HG03457 (cell line): ENCODE measurements at regions not wholly inside any gene's neighbourhood (a gene's known extent, or its start where the extent isn't known, plus 50 kb on each side); places are given as distances from the start of the nearest gene placed in this dataset.

Source experiments
- ATAC-seq: cut with Tn5 transposase; IDR thresholded peaks from one replicate; pipeline ENCODE4 v1.9.1; 2021; ENCODE audit warnings: moderate number of reproducible peaks; ENCODE audit not compliant: unreplicated experiment

GRCh38 chr6:134744301-134744700 is 205.6 kb downstream of the ALDH8A1 start:
- ATAC-seq: no peak

GRCh38 chr6:134741200-134741536 is 208.7 kb downstream of the ALDH8A1 start:
- ATAC-seq: no peak

- ATAC-seq: no peak
These were observed 209.3 kb downstream of the ALDH8A1 start for GRCh38 chr6:134740473-134741199.

GRCh38 chr6:134740027-134740373 is 209.9 kb downstream of the ALDH8A1 start:
- no peak for ATAC-seq

- ATAC-seq: no peak
These were observed 210.4 kb downstream of the ALDH8A1 start for GRCh38 chr6:134739299-134740026.

GRCh38 chr6:134738211-134738885 is 211.6 kb downstream of the ALDH8A1 start:
- ATAC-seq: no peak

GRCh38 chr6:134735461-134735860 is 214.4 kb downstream of the ALDH8A1 start:
- ATAC-seq: no peak

- ATAC-seq: no peak
These were observed 215.5 kb downstream of the ALDH8A1 start for GRCh38 chr6:134734312-134734869.

- no peak for ATAC-seq
These were observed 216.1 kb downstream of the ALDH8A1 start for GRCh38 chr6:134733801-134734200.

- ATAC-seq: no peak
These were observed 217.1 kb downstream of the ALDH8A1 start for GRCh38 chr6:134732763-134733162.

GRCh38 chr6:134731615-134732014 is 218.3 kb downstream of the ALDH8A1 start:
- no peak for ATAC-seq

GRCh38 chr6:134730013-134730412 is 219.9 kb downstream of the ALDH8A1 start:
- ATAC-seq: no peak

GRCh38 chr6:134729561-134729960 is 220.3 kb downstream of the ALDH8A1 start:
- no peak for ATAC-seq

- ATAC-seq: no peak
These were observed 222.8 kb downstream of the ALDH8A1 start for GRCh38 chr6:134727081-134727480.

GRCh38 chr6:134725590-134725989 is 224.3 kb downstream of the ALDH8A1 start:
- ATAC-seq: no peak

GRCh38 chr6:134724771-134725340 is 225.0 kb downstream of the ALDH8A1 start:
- no peak for ATAC-seq

- ATAC-seq: no peak
These were observed 226.6 kb downstream of the ALDH8A1 start for GRCh38 chr6:134723081-134723871.

GRCh38 chr6:134722200-134722870 is 227.6 kb downstream of the ALDH8A1 start:
- ATAC-seq: no peak

GRCh38 chr6:134721060-134721405 is 228.9 kb downstream of the ALDH8A1 start:
- ATAC-seq: no peak

- no peak for ATAC-seq
These were observed 229.4 kb downstream of the ALDH8A1 start for GRCh38 chr6:134720353-134721059.
